ENCODE measurements at regions not wholly inside any gene's neighbourhood (a gene's known extent, or its start where the extent isn't known, plus 50 kb on each side); places are given as distances from the start of the nearest gene placed in this dataset.

DNA sequence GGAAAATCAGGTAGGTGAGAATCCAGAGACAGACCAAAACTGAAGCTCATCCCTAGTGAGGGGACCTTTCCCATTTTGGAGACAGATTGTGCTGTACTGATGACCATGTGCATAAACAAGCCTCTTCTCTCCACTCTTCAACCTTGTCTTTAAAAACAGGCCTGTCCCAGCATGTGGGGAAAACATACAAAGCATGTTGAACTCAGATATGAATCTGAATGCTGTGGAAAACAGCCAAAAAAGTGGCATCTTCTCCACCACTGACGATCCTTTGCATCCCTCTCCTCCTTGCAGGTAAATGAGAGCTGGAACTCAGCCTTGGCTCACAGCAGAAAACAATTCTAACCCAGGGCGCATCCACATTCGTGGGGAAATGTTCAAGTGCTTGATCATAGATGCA, 123.7 kb upstream of the FOXQ1 start:
- TF ChIP-seq, protein P1, sequence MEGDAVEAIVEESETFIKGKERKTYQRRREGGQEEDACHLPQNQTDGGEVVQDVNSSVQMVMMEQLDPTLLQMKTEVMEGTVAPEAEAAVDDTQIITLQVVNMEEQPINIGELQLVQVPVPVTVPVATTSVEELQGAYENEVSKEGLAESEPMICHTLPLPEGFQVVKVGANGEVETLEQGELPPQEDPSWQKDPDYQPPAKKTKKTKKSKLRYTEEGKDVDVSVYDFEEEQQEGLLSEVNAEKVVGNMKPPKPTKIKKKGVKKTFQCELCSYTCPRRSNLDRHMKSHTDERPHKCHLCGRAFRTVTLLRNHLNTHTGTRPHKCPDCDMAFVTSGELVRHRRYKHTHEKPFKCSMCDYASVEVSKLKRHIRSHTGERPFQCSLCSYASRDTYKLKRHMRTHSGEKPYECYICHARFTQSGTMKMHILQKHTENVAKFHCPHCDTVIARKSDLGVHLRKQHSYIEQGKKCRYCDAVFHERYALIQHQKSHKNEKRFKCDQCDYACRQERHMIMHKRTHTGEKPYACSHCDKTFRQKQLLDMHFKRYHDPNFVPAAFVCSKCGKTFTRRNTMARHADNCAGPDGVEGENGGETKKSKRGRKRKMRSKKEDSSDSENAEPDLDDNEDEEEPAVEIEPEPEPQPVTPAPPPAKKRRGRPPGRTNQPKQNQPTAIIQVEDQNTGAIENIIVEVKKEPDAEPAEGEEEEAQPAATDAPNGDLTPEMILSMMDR (IDR thresholded peaks at IDR 0.05; ENCODE audit: low read length) = no peak
- TF ChIP-seq EZH2phosphoT487 (IDR thresholded peaks at IDR 0.05; ENCODE audit: low read length) (no peak), EZH2 (optimal IDR thresholded peaks at IDR 0.05; ENCODE audit: low read depth, low read length) (no peak)

All from MM.1S (cell line).